Islet of Langerhans (tissue), 1 donor: ENCODE measurements at regions not wholly inside any gene's neighbourhood (a gene's known extent, or its start where the extent isn't known, plus 50 kb on each side); places are given as distances from the start of the nearest gene placed in this dataset.

Experiments used
- FAIRE-seq: peaks from one replicate; lab custom pipeline; 2011; peaks lifted over from hg19 to GRCh38; lab: Jason Lieb, UNC

- FAIRE-seq: no peak
Observed at GRCh38 chr16:65789161-65789945, 577.1 kb upstream of the CDH5 start.

DNA sequence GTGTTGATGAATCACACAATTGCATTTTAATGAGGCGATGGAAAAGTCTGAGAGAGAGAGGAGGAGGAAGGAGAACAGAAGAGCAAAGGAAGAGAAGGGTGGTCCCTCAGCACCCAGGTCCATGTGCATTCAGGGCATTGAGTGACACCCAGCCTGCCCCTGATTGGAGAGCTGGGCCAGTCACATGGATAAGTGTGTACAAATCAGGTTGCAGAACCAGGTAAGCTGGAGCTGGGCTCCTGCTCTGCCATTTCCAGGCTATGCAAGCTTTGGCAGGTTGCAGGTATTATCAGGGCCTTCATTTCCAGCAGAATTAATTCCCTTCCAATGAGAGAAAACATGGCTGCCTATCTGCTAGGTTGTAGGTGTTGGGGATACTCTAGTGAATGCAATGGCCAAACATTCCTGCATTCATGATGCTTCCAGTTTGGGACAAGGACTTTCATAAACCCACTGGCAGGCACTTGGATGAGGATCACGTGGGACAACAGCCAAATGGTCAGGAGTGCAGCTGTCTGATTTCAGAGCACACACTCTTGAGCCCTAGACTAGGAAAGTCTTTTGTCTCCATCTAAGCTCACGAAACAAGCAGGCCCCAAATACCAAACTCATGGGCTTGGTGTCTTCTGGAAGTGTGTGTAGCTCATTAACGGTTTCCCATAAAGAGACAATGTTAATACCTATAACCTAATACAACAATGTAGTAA is 577.9 kb upstream of the CDH5 start:
- FAIRE-seq: no peak

GRCh38 chr16:65787921-65788320 is 578.6 kb upstream of the CDH5 start:
- FAIRE-seq: no peak

- no peak for FAIRE-seq
Observed at GRCh38 chr16:65786916-65787315, 579.6 kb upstream of the CDH5 start.

DNA sequence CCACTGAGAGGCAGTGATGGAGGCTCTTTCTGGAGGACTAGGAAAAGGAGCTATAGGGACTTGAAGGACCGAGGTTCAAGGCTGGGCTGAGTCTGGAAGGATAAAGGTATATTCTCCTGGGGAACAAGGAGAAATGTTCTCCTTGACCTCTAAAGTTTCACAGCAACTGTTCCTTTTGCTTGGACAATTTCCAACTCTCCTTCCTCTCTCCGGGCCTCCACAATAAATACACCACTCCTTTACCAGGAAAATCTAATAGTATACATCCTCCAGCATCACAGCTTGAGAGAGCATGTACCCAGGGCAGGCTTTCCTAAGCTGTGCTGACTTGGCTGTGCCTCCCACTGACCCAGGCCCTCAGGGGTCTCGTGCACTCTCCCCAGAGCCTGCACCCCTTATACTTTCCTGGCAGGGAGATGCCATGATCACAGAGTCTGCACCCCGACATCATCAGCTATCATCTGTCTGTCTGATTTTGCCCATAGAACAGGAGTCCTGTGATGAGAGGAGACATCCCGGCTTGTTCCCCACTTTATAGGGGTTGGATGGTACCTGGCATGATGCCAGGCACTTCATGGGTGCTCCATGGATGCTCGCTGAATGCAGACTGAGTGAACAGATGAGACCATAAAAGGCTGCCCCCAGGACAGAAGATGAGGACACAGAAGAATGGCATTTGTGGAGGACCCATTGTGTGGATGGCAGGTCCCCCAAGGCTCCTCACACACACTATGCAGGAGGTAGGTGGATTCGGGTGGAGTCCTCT is 582.6 kb upstream of the CDH5 start:
- no peak for FAIRE-seq

DNA sequence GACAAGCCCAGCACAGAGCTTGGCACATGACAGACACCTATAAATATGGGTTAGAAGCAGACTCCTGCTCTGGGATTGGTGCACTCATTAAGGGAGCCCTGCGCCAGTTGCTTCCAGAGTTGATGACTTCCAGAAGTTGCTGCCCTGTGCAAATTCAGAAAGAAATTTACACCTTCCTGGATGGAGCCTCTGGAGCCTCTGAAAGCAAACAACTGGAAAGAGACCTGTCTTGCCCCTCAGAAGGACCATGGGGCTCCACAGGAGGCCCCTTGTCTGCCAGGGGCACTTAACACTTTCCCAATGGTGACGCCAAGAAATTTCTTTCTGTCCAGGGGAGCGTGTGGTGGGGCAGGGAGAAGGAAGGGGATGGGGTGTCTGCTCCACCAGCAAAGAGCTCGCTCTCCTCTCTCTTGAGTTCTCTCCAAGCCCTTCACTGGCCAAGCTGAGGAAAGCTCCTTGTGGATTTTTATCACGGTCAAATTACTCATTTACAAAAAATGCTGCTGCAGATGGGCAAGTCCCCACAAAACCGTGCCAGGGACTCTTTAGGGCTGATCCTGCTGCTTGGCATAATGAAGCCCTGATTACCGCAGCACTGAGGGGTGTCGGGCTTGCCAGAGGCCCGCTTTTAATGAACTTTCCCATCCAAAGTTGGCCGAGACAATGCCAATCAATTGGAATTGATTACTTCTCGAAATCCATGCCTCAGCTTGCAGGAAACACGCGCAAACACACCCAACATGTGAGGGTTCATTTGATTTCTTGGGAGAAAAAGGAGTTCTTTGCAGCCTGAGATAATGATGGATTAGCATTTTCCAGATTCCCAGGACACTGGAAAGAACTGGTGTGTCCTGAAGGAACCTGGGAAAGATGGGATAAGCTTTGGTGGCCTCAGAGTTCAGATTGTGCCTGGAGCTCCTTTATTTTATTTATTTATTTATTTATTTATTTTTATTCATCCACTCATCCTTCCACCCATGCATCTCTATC is 583.6 kb upstream of the CDH5 start:
- no peak for FAIRE-seq

GRCh38 chr16:65781855-65782254 is 584.6 kb upstream of the CDH5 start:
- FAIRE-seq: no peak

- FAIRE-seq: no peak
Observed at GRCh38 chr16:65781363-65781762, 585.1 kb upstream of the CDH5 start.

- FAIRE-seq: no peak
Observed at GRCh38 chr16:65779201-65779600, 587.3 kb upstream of the CDH5 start.

DNA sequence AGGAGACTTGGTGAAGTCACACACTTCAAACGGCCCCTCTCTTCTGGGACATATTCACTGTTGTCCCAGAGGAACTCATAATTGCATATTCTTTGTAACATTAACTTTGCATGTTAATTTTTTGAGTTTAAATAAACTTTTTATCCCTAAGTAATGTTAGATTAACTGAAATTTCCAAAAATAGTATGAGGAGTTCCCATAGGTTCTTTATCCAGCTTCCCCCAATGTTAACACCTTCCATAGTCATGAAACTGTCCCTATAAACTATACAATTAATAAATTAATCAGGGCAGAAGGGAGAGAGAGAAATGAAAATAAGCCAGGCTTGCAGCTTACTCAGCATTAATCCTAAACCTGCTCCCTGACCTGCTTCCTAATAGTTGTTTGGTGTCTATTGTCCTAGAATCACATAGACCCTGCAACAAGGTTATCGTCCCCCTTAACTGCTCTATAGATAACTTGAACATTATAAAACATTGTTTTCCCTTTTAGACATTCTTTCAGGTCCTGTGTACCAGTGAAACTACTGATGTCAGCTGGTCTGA is 589.8 kb upstream of the CDH5 start:
- FAIRE-seq: no peak

GRCh38 chr16:65775829-65776228 is 590.7 kb upstream of the CDH5 start:
- no peak for FAIRE-seq

GRCh38 chr16:65774350-65774749 is 592.1 kb upstream of the CDH5 start:
- FAIRE-seq: no peak

GRCh38 chr16:65773301-65773874 is 593.1 kb upstream of the CDH5 start:
- no peak for FAIRE-seq

DNA sequence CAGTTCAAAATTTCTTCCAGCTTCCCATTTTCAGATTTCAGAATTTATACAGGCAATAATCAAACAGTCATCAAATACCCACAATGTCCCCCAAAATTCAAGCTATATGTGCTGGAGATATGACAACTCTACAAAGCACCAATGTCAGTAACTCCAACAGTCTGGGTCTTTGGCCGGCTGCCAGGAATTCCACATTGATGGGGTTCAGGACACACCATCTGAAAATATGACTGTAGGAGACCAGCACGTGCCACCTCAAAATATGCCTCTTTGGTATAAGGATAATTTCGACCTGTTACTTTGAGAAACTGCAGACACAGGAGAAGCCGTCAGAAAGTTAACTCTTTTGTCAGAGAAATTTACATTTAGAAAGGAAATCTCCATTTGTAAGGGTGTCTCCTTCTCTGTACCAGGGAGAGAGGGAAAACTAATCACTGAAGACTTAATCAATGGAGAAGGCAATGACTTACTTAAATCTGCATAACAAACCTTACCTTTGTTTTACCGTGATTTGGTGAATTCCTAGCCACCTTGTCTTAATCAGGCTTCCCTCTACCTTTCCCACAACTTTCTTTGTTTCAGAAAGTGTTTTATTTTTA is 594.3 kb upstream of the CDH5 start:
- FAIRE-seq: no peak

DNA sequence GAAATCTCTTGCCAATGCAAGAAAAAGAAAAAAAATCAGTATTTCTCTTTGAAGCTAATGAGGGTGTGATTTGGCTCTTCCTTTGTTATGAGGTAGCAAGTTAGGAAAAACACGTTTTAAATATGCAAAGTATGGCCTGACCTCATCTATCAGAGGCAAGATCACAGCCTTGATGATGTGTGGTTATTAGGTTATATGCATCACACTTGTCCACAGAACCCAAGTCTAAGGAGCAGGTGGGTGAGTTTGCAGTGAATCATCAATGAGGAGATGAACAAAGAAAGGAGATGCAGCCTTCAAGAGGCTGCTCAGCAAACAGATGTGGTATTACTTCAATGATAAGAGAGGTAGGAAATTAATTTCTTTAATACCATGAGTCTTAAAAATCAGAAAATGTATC is 594.8 kb upstream of the CDH5 start:
- no peak for FAIRE-seq

- no peak for FAIRE-seq
Observed at GRCh38 chr16:65770752-65771151, 595.7 kb upstream of the CDH5 start.

GRCh38 chr16:65769776-65770438 is 596.6 kb upstream of the CDH5 start:
- FAIRE-seq: no peak

DNA sequence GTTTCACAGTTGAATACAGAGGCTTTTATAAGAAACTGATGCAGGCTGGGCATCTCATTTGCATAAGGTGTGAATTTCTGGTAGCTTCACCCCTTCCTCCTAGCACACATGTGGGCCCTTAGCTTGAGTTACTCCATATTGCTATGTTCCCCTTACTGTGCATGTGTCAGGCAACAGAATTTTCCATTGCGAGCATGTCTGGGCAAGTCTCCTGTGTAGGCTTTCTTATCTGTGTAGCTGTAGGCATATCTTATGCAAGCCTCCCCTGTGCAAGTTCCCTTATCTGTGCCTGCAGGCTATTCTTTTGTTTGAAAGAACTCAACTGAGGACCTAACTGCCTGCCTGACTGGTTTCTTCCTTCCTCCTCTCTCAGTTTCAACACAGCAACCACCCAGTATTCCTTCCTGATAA is 597.4 kb upstream of the CDH5 start:
- FAIRE-seq: no peak

- no peak for FAIRE-seq
Observed at GRCh38 chr16:65767125-65767524, 599.4 kb upstream of the CDH5 start.

- FAIRE-seq: no peak
Observed at GRCh38 chr16:65763640-65764305, 602.7 kb upstream of the CDH5 start.
